HG03039 (cell line): ENCODE measurements at regions not wholly inside any gene's neighbourhood (a gene's known extent, or its start where the extent isn't known, plus 50 kb on each side); places are given as distances from the start of the nearest gene placed in this dataset.

Source experiments
- ATAC-seq: cut with Tn5 transposase; IDR thresholded peaks from one replicate; pipeline ENCODE4 v1.9.1; 2021; ENCODE audit warnings: mild to moderate bottlenecking, moderate library complexity; ENCODE audit not compliant: unreplicated experiment

DNA sequence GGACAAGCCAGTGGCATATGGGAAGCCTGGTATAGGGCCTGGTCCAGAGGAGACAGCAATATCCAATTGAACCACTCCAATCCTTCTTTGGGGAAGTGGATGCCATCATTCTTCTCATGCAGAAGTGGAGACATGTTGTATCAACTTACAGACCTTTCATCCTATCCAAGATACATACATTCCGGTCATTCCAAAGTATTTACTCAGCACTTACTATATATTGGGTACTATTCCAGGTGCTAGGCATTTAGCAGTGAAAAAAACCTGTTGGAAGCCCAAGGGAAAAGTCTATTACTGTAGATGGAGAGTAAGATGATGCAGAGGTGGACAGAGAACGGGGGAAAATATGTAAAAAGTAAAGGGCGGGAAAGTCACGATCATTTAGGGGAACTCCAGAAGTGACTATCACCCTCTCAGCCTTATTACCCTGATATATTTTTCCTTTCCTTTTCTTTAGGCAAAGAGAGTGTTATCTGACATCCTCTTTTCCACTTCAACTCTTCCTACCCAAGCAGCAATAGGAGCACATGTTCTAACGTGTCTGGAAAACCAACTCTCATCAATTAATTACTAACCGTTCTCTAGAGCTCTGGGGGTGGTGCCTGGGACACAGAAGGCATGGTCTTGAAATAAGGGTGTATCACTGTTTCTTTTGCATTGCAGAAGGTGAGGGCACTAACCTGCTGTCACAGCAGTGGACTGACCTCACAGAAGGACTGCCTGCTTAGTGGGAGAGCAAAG, 210.1 kb upstream of the MAF start:
- ATAC-seq = no peak

- no peak for ATAC-seq
Observed at GRCh38 chr16:79809376-79809775, 208.8 kb upstream of the MAF start.

GRCh38 chr16:79808731-79809130, 208.2 kb upstream of the MAF start:
- no peak for ATAC-seq

- no peak for ATAC-seq
Observed at GRCh38 chr16:79806757-79807156, 206.2 kb upstream of the MAF start.

- ATAC-seq = no peak
Observed at GRCh38 chr16:79805621-79806020, 205.1 kb upstream of the MAF start.

- no peak for ATAC-seq
Observed at GRCh38 chr16:79801646-79802045, 201.1 kb upstream of the MAF start.

- ATAC-seq = no peak
Observed at GRCh38 chr16:79800016-79800608, 199.6 kb upstream of the MAF start.

DNA sequence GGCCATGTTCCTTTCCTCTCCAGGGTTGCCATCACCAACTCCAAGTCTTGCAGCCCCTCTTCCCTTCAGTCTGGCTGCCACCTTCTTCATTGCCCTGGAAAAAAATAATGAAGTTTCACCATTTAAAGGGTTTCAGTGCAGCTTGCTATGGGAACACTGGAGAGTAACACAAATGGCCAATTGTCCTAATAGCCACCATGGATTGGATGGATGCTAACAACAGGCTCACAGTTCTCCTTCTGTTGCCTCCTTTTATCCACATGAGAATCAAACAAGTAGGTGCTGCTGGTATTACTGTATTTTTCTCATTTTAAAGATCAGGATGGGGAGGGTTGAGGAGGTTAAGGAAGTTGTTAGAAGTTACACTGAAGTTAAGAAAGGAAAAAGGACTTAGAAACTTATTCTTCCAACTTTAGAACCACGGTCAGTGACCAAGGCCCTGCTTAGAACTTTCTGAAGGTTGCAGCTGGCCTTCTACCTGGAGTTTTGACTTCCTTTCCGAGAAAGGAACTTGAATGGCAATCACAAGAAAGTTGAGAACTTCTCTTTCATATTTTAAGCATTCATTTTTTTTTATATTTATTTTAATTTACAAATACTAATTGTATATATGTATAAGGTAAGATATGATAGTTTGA, 198.0 kb upstream of the MAF start:
- no peak for ATAC-seq

DNA sequence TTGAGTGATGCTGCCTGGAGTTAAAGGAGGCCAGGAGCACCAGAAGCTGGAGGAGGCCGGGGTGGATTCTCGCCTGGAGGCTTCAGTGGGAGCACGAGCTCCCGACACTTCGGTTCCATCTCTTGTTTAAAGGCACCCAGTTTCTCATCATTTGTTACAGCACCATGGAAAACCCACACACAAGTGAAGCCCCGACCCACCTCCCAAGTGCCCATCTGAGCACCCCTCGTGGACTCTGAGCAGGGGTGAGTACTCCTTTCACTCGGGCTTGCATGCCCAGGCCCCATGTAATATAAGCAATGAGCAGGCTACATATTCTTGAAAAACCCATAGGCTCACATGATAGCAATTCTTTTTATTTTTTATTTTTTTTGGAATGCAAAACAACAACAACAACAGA, 196.9 kb upstream of the MAF start:
- ATAC-seq = no peak

DNA sequence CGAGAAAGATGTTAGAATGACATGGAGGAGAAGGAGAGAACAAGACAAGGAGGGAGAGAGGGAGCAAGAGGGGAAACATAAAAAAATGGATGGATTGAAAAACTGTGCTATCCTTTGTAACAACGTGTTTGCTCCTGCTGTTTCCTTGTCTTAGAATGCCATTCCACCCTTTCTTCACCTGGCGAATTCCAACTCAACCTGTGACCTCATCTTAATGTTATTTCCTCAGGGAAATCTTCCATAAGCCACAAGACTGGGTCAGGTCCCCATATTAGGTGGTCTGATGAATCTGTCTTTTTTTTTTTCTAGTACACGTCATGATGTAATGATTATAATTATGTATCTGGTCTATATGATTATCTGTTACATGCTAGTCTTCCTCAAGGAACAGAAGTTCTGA, 195.0 kb upstream of the MAF start:
- ATAC-seq = no peak

DNA sequence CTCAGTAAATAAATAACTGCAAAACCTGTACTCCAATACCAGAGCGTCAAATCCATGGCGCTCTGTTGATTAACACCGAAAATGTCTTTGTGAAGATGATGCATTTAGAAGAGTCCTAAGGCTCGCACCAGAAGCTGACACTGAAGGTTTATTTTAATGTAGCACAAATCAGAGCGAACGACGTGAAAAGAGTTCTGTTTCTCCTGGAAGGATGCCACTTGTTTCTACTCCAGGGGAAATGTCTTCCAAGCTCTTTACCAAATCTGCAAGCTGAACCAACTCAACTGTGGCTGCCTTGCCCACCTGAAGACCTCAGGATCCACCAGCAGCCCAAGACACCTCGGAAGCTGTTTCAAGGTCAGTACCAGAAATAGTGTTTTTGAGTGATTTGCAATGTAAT, 194.4 kb upstream of the MAF start:
- no peak for ATAC-seq

DNA sequence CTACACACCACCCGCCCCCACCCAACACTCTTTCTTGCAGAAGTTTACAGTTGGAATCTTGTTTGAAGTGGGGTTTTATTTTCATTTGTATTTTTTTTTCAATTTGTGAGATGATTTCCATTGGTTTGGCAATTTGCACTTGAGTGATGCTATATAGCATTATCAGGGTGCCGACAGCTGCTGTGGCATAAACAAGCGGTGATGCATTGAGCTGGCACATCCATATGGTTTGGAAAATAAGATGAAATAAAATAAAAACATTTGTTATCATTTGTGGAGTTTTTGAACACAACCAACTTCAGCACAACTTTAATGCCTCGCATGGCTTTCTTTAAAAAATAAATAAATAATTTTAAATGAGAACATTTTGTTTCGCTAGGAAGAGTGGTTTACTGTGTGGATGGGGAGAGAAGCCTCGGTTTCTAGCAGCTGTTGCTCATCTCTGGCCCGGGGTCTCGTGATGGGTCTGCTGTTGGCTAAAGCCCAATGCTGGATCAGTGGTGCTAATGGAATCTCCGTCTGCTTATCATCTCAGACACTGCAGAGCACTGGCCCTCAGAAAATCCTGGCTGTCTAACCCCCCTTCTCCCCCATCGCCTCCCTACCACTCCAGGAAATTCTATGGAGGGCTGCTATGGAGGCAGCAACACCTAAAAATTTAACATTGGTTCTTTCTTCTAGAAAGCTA, 192.3 kb upstream of the MAF start:
- no peak for ATAC-seq

DNA sequence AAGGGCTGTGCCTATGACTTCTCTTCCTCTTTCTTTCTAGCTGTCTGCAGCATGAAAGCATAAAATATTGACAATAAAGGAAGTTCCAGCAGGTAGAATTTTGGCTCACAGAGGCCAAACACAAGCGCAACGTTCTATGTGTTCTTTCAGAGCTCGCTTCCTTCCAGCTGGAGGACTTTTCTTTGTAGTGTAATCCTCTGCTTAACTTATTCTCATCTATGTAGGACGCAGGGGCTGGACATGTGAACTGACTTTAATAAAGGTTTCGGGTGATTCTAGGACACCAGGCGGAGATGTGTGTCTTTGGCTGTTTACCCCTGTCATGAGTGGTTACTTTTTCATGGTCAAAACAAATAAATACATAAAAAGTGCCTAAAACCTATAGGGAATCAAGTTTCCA, 191.5 kb upstream of the MAF start:
- no peak for ATAC-seq

DNA sequence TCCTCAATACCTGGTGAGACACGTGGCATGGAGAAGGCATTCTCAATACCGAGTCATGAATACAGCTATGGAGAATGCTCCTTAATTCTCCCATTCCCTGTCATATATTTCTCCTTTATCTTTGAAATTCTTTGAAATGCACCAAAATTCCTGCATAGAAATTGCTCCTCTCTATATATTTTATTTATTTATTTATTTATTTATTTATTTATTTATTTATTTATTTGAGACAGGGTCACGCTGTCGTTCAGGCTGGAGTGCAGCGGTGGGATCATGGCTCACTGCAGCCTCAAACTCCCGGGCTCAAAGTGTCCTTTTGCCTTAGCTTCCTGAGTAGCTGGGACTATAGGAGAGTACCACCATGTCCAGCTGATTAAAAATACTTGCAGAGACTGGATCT, 190.3 kb upstream of the MAF start:
- ATAC-seq = no peak

- ATAC-seq = no peak
Observed at GRCh38 chr16:79788949-79789348, 188.4 kb upstream of the MAF start.

GRCh38 chr16:79786389-79786788, 185.9 kb upstream of the MAF start:
- ATAC-seq = no peak

GRCh38 chr16:79784007-79784406, 183.5 kb upstream of the MAF start:
- no peak for ATAC-seq

- ATAC-seq = no peak
Observed at GRCh38 chr16:79777679-79778078, 177.1 kb upstream of the MAF start.

GRCh38 chr16:79776243-79776847, 175.8 kb upstream of the MAF start:
- ATAC-seq = no peak

- no peak for ATAC-seq
Observed at GRCh38 chr16:79772784-79773183, 172.2 kb upstream of the MAF start.

GRCh38 chr16:79772048-79772447, 171.5 kb upstream of the MAF start:
- no peak for ATAC-seq
